Trophoblast cell (in vitro differentiated cells and primary cell): ENCODE measurements at regions not wholly inside any gene's neighbourhood (a gene's known extent, or its start where the extent isn't known, plus 50 kb on each side); places are given as distances from the start of the nearest gene placed in this dataset.
A peak's percentile ranks its signal among the peaks of the same experiment; 100 is the strongest.

ENCODE experiments used
- DNase-seq, 2 donors: peaks; one replicate each; pipeline ENCODE4 v3.0.0-alpha.2; 2016
- H2AFZ ChIP-seq: 2 replicates; pipeline ENCODE4 v1.6.1; 2013; ENCODE audit warnings: low read length, moderate library complexity, mild to moderate bottlenecking; ENCODE audit not compliant: insufficient read depth, poor library complexity
- H2AK5ac ChIP-seq: 2 replicates; pipeline ENCODE4 v1.6.1; 2013; ENCODE audit warnings: mild to moderate bottlenecking, low read length
- H2BK120ac ChIP-seq: 2 replicates; pipeline ENCODE4 v1.6.1; 2013; ENCODE audit warnings: low read length, mild to moderate bottlenecking, moderate library complexity; ENCODE audit not compliant: insufficient read depth, poor library complexity
- H2BK12ac ChIP-seq: 2 replicates; pipeline ENCODE4 v1.6.1; 2013; ENCODE audit warnings: mild to moderate bottlenecking, low read length, moderate library complexity
- H2BK5ac ChIP-seq: 2 replicates; pipeline ENCODE4 v1.6.1; 2013; ENCODE audit warnings: low read length, low read depth, moderate library complexity, mild to moderate bottlenecking; ENCODE audit not compliant: poor library complexity
- H3K14ac ChIP-seq: 2 replicates; pipeline ENCODE4 v1.6.1; 2013; ENCODE audit warnings: mild to moderate bottlenecking, low read length
- H3K18ac ChIP-seq: 2 replicates; pipeline ENCODE4 v1.6.1; 2013; ENCODE audit warnings: mild to moderate bottlenecking, low read length
- H3K23ac ChIP-seq: 2 replicates; pipeline ENCODE4 v1.6.1; 2013; ENCODE audit warnings: low read length
- H3K27ac ChIP-seq: 2 replicates; pipeline ENCODE4 v1.5.1; 2013; ENCODE audit warnings: low read depth, mild to moderate bottlenecking, inconsistent platforms, low read length, moderate library complexity
- H3K27me3 ChIP-seq: 2 replicates; pipeline ENCODE4 v1.6.1; 2013; ENCODE audit warnings: inconsistent platforms, mild to moderate bottlenecking, low read length, moderate library complexity; ENCODE audit not compliant: insufficient read depth
- H3K36me3 ChIP-seq, 2 experiments: 1 replicate in 1 of 2; 2 replicates in 1 of 2; pipeline ENCODE4 v1.6.1; 2013; ENCODE audit warnings: low read length in 2 of 2, mild to moderate bottlenecking in 2 of 2, moderate library complexity in 1 of 2; ENCODE audit not compliant: insufficient read depth in 2 of 2, control insufficient read depth in 1 of 2
- H3K4ac ChIP-seq: 2 replicates; pipeline ENCODE4 v1.6.1; 2013; ENCODE audit warnings: low read depth, mild to moderate bottlenecking, low read length, moderate library complexity
- H3K4me1 ChIP-seq, 2 experiments: 1 replicate in 1 of 2; 2 replicates in 1 of 2; pipeline ENCODE4 v1.6.1; 2013; ENCODE audit warnings: low read length in 2 of 2, mild to moderate bottlenecking in 2 of 2, moderate library complexity in 1 of 2; ENCODE audit not compliant: insufficient read depth in 2 of 2, control insufficient read depth in 1 of 2
- H3K4me2 ChIP-seq: 2 replicates; pipeline ENCODE4 v1.6.1; 2013; ENCODE audit warnings: inconsistent platforms, mild to moderate bottlenecking, low read length, moderate library complexity
- H3K4me3 ChIP-seq: 2 replicates; pipeline ENCODE4 v1.5.1; 2013; ENCODE audit warnings: mild to moderate bottlenecking, low read depth, low read length, inconsistent platforms
- H3K79me1 ChIP-seq: one replicate; pipeline ENCODE4 v1.6.1; 2013; ENCODE audit warnings: low read length
- H3K79me2 ChIP-seq: 2 replicates; pipeline ENCODE4 v1.6.1; 2013; ENCODE audit warnings: low read length, mild to moderate bottlenecking; ENCODE audit not compliant: control insufficient read depth, insufficient read depth, poor library complexity
- H3K9ac ChIP-seq: 2 replicates; pipeline ENCODE4 v1.6.1; 2013; ENCODE audit warnings: mild to moderate bottlenecking, low read length
- H3K9me3 ChIP-seq: 2 replicates; pipeline ENCODE4 v1.6.1; 2013; ENCODE audit warnings: low read depth, mild to moderate bottlenecking, control low read depth, inconsistent platforms, low read length; ENCODE audit not compliant: insufficient read depth
- H4K12ac ChIP-seq: 2 replicates; pipeline ENCODE4 v1.6.1; 2013; ENCODE audit warnings: low read depth, mild to moderate bottlenecking, low read length, moderate library complexity
- H4K8ac ChIP-seq: 2 replicates; pipeline ENCODE4 v1.6.1; 2013; ENCODE audit warnings: low read depth, mild to moderate bottlenecking, low read length, moderate library complexity
- H4K91ac ChIP-seq: one replicate; pipeline ENCODE4 v1.6.1; 2013; ENCODE audit warnings: low read depth, mild to moderate bottlenecking, low read length, moderate library complexity
- WGBS: extraction: QIAGEN DNeasy Blood & Tissue Kit; methylation state at CpG from one replicate; pipeline ENCODE4 v1.1.7; 2013; ENCODE audit warnings: missing lambda C conversion rate; ENCODE audit not compliant: insufficient read length, insufficient coverage; ENCODE audit errors: extremely low coverage; 5-methylcytosine and 5-hydroxymethylcytosine counted together

DNA sequence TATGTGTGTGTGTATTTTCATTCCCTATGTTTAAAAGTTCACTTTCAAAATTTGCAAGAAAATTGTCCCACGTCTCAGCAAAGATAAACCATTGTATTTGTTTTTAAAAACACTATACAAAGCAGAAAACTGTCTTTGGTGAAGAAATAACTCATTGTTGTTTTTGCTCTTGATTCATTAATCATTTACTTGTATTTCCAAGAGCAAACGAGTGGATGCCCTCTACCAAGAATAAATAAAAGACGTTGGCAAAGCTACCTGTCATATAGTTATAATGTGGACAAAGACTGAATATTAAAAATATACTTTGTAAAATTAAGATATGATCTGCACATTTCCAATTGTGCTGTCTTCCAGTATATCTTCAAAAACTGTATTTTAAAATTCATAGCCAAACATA lies 210.9 kb upstream of the NDST3 start:
- no peak overlapping the region for H3K14ac ChIP-seq
- H2BK12ac ChIP-seq = no peak overlapping the region
- no peaks in the 10 kb centered on the region for H3K9me3 ChIP-seq
- no peak overlapping the region for H4K91ac ChIP-seq
- H3K18ac ChIP-seq = no peak overlapping the region
- H3K27ac ChIP-seq = no peak overlapping the region
- no peak overlapping the region for H3K9ac ChIP-seq
- no peak overlapping the region for H3K4me3 ChIP-seq
- DNase-seq = no peak
- H3K4me2 ChIP-seq = no peak overlapping the region
- H3K4me1 ChIP-seq = no peaks in the 10 kb centered on the region
- no peak overlapping the region for H3K4ac ChIP-seq
- no peak overlapping the region for H2AK5ac ChIP-seq
- H2AFZ ChIP-seq = no peak overlapping the region
- H3K79me1 ChIP-seq = no peaks in the 10 kb centered on the region
- H3K27me3 ChIP-seq = no peaks in the 10 kb centered on the region
- no CpG with 5 or more reads among the region's 3 CpGs for WGBS
- no peaks in the 10 kb centered on the region for H3K36me3 ChIP-seq
- H3K79me2 ChIP-seq = no peaks in the 10 kb centered on the region
- H2BK120ac ChIP-seq = no peak overlapping the region
- no peak overlapping the region for H3K23ac ChIP-seq
- no peak overlapping the region for H4K12ac ChIP-seq
- H2BK5ac ChIP-seq = no peak overlapping the region
- H4K8ac ChIP-seq = no peak overlapping the region

DNA sequence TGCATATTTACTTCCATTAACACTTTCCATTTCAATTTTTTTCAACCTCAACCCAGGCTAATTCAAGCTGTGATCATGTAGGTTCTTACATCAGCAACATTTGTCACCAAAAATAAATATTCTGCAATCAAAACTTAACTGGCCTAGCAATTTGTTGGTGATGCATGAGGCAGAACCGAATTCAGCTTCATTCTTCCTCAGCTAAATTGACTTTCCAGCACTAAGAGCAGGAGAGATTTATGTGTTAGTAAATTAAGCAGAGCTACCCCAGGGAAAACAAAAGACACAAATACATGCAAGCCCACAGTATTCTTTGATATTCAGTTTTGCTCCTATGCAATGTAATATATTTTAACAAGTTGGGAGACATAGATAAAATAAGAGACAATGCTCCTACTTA lies 208.7 kb upstream of the NDST3 start:
- Histone ChIP-seq H2AK5ac (no peak overlapping the region), H3K79me1 (no peaks in the 10 kb centered on the region), H2BK120ac (no peak overlapping the region), H3K4me2 (no peak overlapping the region), H2AFZ (no peak overlapping the region), H4K8ac (no peak overlapping the region), H3K4me1 (no peaks in the 10 kb centered on the region), H3K27ac (no peak overlapping the region), H2BK5ac (no peak overlapping the region), H4K91ac (no peak overlapping the region), H3K4me3 (no peak overlapping the region), H2BK12ac (no peak overlapping the region), H3K4ac (no peak overlapping the region), H3K18ac (no peak overlapping the region), H3K23ac (no peak overlapping the region), H3K36me3 (no peaks in the 10 kb centered on the region), H3K27me3 (no peaks in the 10 kb centered on the region), H3K79me2 (no peaks in the 10 kb centered on the region), H3K9ac (no peak overlapping the region), H3K14ac (no peak overlapping the region), H3K9me3 (no peaks in the 10 kb centered on the region), H4K12ac (no peak overlapping the region)
- no peak for DNase-seq
- no CpG with 5 or more reads among the region's 1 CpG for WGBS

GRCh38 chr4:117831060-117831683 lies 203.1 kb upstream of the NDST3 start:
- no peaks in the 10 kb centered on the region for H3K27me3 ChIP-seq
- no peak overlapping the region for H2BK12ac ChIP-seq
- H3K23ac ChIP-seq = peak overlapping the region; percentile 15
- no CpG with 5 or more reads among the region's 10 CpGs for WGBS
- H3K27ac ChIP-seq = no peak overlapping the region
- no peak overlapping the region for H2BK5ac ChIP-seq
- no peak overlapping the region for H4K91ac ChIP-seq
- H3K4me2 ChIP-seq = no peak overlapping the region
- H3K14ac ChIP-seq = no peak overlapping the region
- no peak overlapping the region for H2AK5ac ChIP-seq
- H3K9me3 ChIP-seq = peaks cover 2% of the 10 kb centered on the region
- no peak overlapping the region for H4K8ac ChIP-seq
- H3K79me2 ChIP-seq = no peaks in the 10 kb centered on the region
- H4K12ac ChIP-seq = no peak overlapping the region
- H3K9ac ChIP-seq = no peak overlapping the region
- H2AFZ ChIP-seq = no peak overlapping the region
- DNase-seq = no peak
- no peak overlapping the region for H3K4ac ChIP-seq
- H2BK120ac ChIP-seq = no peak overlapping the region
- H3K79me1 ChIP-seq = no peaks in the 10 kb centered on the region
- no peak overlapping the region for H3K18ac ChIP-seq
- no peaks in the 10 kb centered on the region for H3K4me1 ChIP-seq
- no peak overlapping the region for H3K4me3 ChIP-seq
- no peaks in the 10 kb centered on the region for H3K36me3 ChIP-seq

- Histone ChIP-seq H2BK120ac (no peak overlapping the region), H3K36me3 (no peaks in the 10 kb centered on the region), H4K8ac (no peak overlapping the region), H3K27me3 (no peaks in the 10 kb centered on the region), H2BK5ac (no peak overlapping the region), H3K79me1 (no peaks in the 10 kb centered on the region), H4K12ac (no peak overlapping the region), H3K9ac (no peak overlapping the region), H2AFZ (no peak overlapping the region), H3K9me3 (peaks cover 2% of the 10 kb centered on the region), H3K23ac (no peak overlapping the region), H3K18ac (no peak overlapping the region), H3K4me3 (no peak overlapping the region), H3K79me2 (no peaks in the 10 kb centered on the region), H4K91ac (no peak overlapping the region), H2AK5ac (no peak overlapping the region), H3K14ac (no peak overlapping the region), H3K27ac (no peak overlapping the region), H3K4ac (no peak overlapping the region), H3K4me2 (no peak overlapping the region), H2BK12ac (no peak overlapping the region), H3K4me1 (no peaks in the 10 kb centered on the region)
- DNase-seq = no peak
- no CpG with 5 or more reads among the region's 10 CpGs for WGBS
Observed at GRCh38 chr4:117835566-117835965, 198.7 kb upstream of the NDST3 start.
